C4-2B (cell line): ENCODE measurements at regions not wholly inside any gene's neighbourhood (a gene's known extent, or its start where the extent isn't known, plus 50 kb on each side); places are given as distances from the start of the nearest gene placed in this dataset.

ENCODE experiments used
- H3K27ac ChIP-seq: fragments of 450-650 bp; 2 replicates; pipeline ENCODE4 v1.5.1; 2017
- CTCF ChIP-seq: fragments of 450-650 bp; conservative IDR thresholded peaks from 2 replicates; pipeline ENCODE4 v1.5.1; 2017; ENCODE audit warnings: mild to moderate bottlenecking
- ZFX ChIP-seq: fragments of 450-650 bp; IDR thresholded peaks from 2 replicates; pipeline ENCODE4 v1.6.1; 2017

- no peak for TF ChIP-seq ZFX
- TF ChIP-seq CTCF: no peak
- H3K27ac ChIP-seq: no peak overlapping the region
Observed at GRCh38 chr3:105039004-105039403, 327.7 kb upstream of the ALCAM start.

- no peak for TF ChIP-seq CTCF
Observed at GRCh38 chr3:105040026-105040622, 326.6 kb upstream of the ALCAM start.

GRCh38 chr3:105042586-105042985, 324.1 kb upstream of the ALCAM start:
- H3K27ac ChIP-seq: no peak overlapping the region
- TF ChIP-seq ZFX (no peak), CTCF (no peak)

More at GRCh38 chr3:105040026-105040622, 326.6 kb upstream of the ALCAM start:
- H3K27ac ChIP-seq: no peak overlapping the region

GRCh38 chr3:105051111-105051510, 315.6 kb upstream of the ALCAM start:
- TF ChIP-seq CTCF (no peak), ZFX (no peak)
- H3K27ac ChIP-seq: no peak overlapping the region

GRCh38 chr3:105051972-105052371, 314.7 kb upstream of the ALCAM start:
- TF ChIP-seq ZFX (no peak), CTCF (no peak)
- H3K27ac ChIP-seq: no peak overlapping the region

- no peak overlapping the region for H3K27ac ChIP-seq
- no peak for TF ChIP-seq ZFX
- no peak for TF ChIP-seq CTCF
Observed at GRCh38 chr3:105062853-105063252, 303.9 kb upstream of the ALCAM start.

GRCh38 chr3:105065895-105066839, 300.5 kb upstream of the ALCAM start:
- TF ChIP-seq CTCF (no peak), ZFX (no peak)
- H3K27ac ChIP-seq: no peak overlapping the region
